ENCODE measurements at regions not wholly inside any gene's neighbourhood (a gene's known extent, or its start where the extent isn't known, plus 50 kb on each side); places are given as distances from the start of the nearest gene placed in this dataset.

DNA sequence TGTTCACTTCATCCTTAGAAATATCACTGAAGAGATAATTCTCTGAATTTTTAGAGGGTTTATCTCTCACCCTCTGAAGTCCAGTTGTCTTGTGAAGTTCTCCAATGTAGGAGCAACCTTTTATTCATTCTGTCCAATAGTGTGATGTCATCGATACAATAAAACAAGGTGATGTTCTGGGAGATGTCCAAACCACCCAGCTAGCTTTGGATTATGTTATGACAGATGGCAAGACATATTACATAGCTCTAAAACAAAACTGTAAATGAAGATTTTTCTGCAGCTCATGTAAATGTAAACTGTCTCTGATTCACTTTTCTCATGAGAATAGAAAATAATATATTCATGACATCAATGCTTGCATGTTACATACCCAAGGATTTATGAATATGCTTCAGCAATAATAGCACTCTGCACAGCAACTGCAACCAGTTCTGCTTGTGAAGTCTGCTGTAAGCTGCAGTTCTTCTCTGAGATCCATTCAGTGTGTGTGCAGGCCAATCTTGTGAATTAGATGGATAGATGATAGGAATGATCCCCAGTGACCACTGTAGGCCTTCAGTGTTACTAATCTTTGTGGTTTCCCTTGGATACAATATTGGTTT, 172.6 kb upstream of the CDH12 start:
- intact Hi-C loops (cut with DNase I), result no loop called here
- DNase-seq (ENCODE audit: low spot score), result no peak

- DNase-seq (ENCODE audit: low spot score), result no peak
- intact Hi-C loops (cut with DNase I), result no loop called here
Observed at GRCh38 chr5:23024470-23024869, 171.3 kb upstream of the CDH12 start.

DNA sequence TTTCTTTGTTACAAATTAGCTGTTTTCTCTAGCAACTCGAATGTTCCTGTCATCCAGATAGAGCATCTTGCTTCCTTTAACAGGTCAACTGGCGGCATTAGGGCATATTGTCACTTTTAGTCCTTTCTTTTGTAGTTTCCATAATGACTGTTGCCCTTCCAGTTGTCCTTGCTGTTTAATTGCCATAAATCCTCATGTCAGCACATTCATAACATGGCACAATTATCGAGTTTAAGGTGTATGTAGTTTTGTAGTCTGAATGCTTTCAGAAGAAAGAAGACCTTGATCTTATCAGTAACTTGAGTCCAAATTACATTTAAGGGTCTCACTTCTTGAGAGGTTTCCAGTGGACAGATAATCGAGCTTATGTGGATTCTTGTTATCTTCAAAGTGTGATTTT, 161.7 kb upstream of the CDH12 start:
- intact Hi-C loops (cut with DNase I), result no loop called here

GRCh38 chr5:23014266-23014665, 161.1 kb upstream of the CDH12 start:
- intact Hi-C loops (cut with DNase I), result no loop called here
- no peak for DNase-seq (ENCODE audit: low spot score)

More for the DNA sequence above, 161.7 kb upstream of the CDH12 start:
- DNase-seq (ENCODE audit: low spot score), result no peak

GRCh38 chr5:23013395-23013998, 160.4 kb upstream of the CDH12 start:
- intact Hi-C loops (cut with DNase I), result no loop called here
- no peak for DNase-seq (ENCODE audit: low spot score)

DNA sequence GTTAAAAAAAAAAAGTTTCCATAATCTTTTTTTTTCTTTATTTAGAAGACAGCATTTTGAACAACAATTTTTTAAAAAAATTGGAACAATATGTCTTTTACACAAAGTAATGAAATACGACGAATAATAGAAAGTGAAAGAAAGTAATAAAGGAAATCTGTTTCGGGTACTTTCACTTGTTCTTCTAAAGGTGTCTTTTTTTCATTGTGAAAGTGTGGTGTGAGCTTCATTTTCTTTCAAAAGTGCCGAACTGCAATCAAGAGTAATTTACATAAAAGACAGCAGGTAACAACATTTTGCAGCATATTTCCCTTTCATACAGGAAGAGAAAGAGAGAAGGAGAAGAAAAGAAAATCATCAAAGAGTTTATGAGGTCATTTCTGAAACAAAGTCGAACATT, 159.7 kb upstream of the CDH12 start:
- DNase-seq (ENCODE audit: low spot score), result no peak
- intact Hi-C loops (cut with DNase I), result no loop called here

DNA sequence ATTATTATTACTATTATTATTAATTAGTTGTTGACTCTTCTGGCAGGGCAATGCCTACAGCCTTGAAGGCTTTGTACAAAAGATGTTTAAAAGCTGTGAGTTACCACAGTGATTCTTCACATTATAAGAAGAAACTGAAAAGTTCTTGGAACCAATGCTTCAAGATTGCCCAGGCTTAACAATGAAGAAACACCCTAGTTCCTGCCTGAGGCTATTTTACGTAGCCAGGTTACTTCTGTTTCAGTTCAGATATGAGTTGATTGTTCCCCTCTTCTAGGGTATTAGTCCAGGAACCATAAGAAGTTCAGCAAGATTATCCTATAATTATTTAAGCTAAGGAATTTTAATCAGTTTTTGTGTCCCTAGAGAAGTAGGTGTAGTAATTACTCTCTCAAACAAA, 154.6 kb upstream of the CDH12 start:
- no peak for DNase-seq (ENCODE audit: low spot score)
- intact Hi-C loops (cut with DNase I), result no loop called here

DNA sequence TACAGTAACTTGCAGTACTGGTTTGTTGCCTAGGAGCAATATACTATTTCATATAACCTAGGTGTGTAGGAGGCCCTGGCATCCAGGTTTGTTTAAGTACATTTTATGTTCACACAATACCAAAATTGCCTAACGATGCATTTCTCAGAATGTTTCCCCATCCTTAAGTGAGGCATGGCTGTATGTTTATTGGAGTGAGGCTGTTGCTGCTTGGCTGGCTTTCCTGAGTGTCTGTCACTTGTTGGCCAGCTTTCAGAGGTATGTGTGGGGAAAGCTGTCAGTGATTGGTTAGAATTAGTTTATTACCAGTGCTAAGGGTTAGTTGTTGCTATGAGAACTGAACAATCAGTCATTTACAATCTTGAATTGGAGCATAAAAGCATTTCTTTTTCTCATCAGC, 154.1 kb upstream of the CDH12 start:
- DNase-seq (ENCODE audit: low spot score), result no peak
- intact Hi-C loops (cut with DNase I), result no loop called here

DNA sequence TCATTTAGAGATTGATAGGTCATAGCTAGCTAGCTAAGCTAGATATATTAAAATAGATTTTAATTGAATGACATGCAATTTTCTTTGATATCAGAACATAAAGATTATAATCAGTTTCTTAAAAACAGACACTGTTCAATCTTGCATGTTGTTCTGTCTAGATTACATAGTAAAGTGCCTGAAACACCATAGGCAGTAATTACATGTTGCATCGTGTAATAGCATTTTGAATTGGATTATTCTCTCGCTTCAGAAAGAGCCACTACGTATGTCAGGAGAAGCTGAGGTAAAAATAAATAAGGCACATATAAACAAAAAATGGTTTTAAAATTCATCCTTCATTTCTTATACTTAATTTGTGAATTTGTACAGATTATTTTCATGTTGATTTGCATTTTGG, 148.0 kb upstream of the CDH12 start:
- DNase-seq (ENCODE audit: low spot score), result no peak

DNA sequence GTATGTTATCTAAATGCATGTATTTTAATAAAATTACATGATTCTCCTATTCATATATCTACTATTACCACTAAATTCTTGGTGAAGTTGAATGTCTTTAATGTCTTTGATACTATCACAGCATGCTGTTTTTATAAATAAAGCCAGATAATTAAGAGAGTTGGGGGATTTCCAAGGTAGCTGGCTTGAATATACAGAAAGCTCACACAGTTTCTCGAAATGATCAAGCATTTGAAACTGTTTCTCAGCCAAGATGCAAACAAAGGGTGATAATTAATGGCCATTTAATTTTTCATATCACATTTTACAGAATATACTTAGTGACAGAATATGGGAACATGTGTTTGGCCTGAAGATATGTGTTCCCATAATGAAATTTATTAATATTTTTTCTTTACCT, 145.6 kb upstream of the CDH12 start:
- no peak for DNase-seq (ENCODE audit: low spot score)
- intact Hi-C loops (cut with DNase I), result no loop called here

More for the DNA sequence above, 148.0 kb upstream of the CDH12 start:
- intact Hi-C loops (cut with DNase I), result no loop called here

DNA sequence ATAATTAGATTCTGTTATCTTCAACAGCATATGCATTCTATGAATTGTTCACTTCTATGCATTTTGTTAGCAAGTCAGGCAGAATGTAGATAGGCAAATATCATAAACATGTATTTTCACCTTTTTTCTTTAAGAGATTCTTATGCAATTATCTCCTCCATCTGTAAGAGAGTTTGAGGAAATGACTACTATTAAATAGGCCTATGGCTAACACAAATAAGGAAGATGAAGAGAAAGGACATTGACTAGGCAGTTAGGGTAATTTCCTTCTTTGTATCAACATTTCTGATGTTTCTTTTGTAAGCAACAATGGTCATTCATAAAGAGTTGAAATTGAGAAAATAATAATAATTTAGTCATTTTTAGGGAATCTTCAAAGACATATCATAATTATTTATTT, 145.2 kb upstream of the CDH12 start:
- DNase-seq (ENCODE audit: low spot score), result no peak
- intact Hi-C loops (cut with DNase I), result no loop called here

DNA sequence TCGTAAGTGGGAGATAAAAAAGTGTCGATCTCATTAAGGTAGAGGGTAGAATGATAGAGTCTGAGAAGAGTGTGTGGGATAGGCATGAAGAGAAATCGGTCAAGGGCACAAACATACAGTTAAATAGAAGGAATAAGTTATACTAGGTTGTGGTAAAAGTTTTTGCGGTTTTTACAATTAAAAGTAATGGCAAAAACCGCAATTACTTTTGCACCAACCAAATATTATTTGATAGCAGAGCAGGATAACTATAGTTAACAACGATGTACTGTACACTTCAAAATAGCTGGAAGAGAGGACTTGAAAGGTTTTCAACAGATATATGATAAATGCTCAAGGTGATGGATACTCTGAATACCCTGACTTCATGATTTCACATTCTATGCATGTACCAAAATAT, 135.8 kb upstream of the CDH12 start:
- no peak for DNase-seq (ENCODE audit: low spot score)
- intact Hi-C loops (cut with DNase I), result no loop called here

GRCh38 chr5:22986281-22986680, 133.1 kb upstream of the CDH12 start:
- no peak for DNase-seq (ENCODE audit: low spot score)
- intact Hi-C loops (cut with DNase I), result no loop called here

DNA sequence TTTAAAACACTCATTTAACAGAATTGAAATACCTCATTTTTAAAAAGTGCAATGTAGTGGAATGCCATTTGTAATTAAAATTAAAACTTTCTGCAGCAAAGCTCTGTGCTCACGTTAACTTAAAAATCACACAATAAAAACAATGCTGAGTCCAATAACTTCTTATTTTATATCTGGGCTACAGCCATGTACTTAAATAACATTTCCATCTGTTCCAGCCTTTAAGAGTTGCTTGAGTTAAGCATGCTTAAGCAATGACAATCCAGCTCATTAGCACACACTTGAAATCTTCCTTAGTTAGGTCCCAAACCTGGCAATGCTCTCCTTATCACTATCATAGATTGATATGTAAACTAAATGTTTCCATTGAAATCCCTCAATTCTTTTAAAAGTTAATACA, 132.3 kb upstream of the CDH12 start:
- no peak for DNase-seq (ENCODE audit: low spot score)
- intact Hi-C loops (cut with DNase I), result no loop called here

- intact Hi-C loops (cut with DNase I), result no loop called here
- no peak for DNase-seq (ENCODE audit: low spot score)
Observed at GRCh38 chr5:22970956-22971618, 117.9 kb upstream of the CDH12 start.

- DNase-seq (ENCODE audit: low spot score), result no peak
- intact Hi-C loops (cut with DNase I), result no loop called here
Observed at GRCh38 chr5:22970491-22970890, 117.3 kb upstream of the CDH12 start.

- intact Hi-C loops (cut with DNase I), result no loop called here
- no peak for DNase-seq (ENCODE audit: low spot score)
Observed at GRCh38 chr5:22968386-22968785, 115.2 kb upstream of the CDH12 start.

DNA sequence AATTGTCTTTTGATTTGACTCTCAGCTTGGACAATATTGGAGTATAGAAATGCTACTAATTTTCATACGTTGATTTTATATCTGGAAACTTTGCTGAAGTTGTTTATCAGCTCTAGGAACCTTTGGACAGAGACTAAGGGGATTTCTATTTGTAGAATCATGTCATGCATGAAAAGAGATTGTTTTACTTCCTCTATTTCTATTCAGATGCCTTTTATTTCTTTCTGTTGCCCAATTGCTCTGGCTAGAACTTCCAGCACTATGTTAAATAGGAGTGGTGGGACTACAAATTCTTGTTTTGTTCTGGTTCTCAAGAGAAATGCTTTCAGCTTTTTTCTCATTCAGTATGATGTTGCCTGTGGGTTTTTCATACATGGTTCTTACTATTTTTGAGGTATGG, 112.8 kb upstream of the CDH12 start:
- no peak for DNase-seq (ENCODE audit: low spot score)
- intact Hi-C loops (cut with DNase I), result no loop called here

DNA sequence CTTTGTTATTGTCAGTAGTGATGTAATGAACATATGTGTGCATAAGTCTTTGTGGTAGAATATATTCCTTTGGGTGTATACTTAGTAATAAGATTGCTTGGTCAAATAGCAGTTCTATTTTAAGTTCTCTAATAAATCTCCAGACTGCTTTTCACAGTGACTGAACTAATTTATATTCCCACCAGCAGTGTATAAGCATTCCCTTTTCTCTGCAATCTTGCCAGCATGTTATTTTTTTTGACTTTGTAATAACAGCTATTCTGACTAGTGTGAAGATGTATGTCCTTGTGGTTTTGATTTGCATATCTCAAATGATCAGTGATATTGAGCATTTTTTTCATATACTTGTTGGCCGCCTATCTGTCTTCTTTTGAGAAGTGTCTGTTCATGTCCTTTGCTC, 111.5 kb upstream of the CDH12 start:
- intact Hi-C loops (cut with DNase I), result no loop called here

GRCh38 chr5:22958462-22959262, 105.5 kb upstream of the CDH12 start:
- intact Hi-C loops (cut with DNase I), result no loop called here
- no peak for DNase-seq (ENCODE audit: low spot score)

More for the DNA sequence above, 111.5 kb upstream of the CDH12 start:
- no peak for DNase-seq (ENCODE audit: low spot score)

- intact Hi-C loops (cut with DNase I), result no loop called here
- DNase-seq (ENCODE audit: low spot score), result no peak
Observed at GRCh38 chr5:22947921-22948320, 94.8 kb upstream of the CDH12 start.

Measured in cardiac septum (tissue), 1 donor.